ENCODE measurements at regions not wholly inside any gene's neighbourhood (a gene's known extent, or its start where the extent isn't known, plus 50 kb on each side); places are given as distances from the start of the nearest gene placed in this dataset.
"Not testable (repeated sequence)": the region's sequence is repeated elsewhere in the genome, so short reads cannot be mapped to it uniquely, and the experiment has no call there.

GRCh38 chr4:164676152-164676551, 77.8 kb upstream of the SMIM31 start:
- not testable (repeated sequence) for DNase-seq (ENCODE audit: low spot score)

- DNase-seq (ENCODE audit: low spot score), result no peak
Observed at GRCh38 chr4:164683040-164683439, 70.9 kb upstream of the SMIM31 start.

- no peak for DNase-seq (ENCODE audit: low spot score)
Observed at GRCh38 chr4:164695650-164696049, 58.3 kb upstream of the SMIM31 start.

GRCh38 chr4:164700471-164700870, 53.5 kb upstream of the SMIM31 start:
- no peak for DNase-seq (ENCODE audit: low spot score)

GRCh38 chr4:164701665-164702064, 52.3 kb upstream of the SMIM31 start:
- peak; percentile 4 for DNase-seq (ENCODE audit: low spot score)
